Right lobe of liver (tissue), 4 donors: ENCODE measurements at regions not wholly inside any gene's neighbourhood (a gene's known extent, or its start where the extent isn't known, plus 50 kb on each side); places are given as distances from the start of the nearest gene placed in this dataset.
"Not testable (repeated sequence)": the region's sequence is repeated elsewhere in the genome, so short reads cannot be mapped to it uniquely, and the experiment has no call there.

Experiments used
- POLR2A ChIP-seq: fragments of 450-650 bp; IDR thresholded peaks from one replicate; pipeline ENCODE4 v1.6.1; 2017; ENCODE audit warnings: antibody characterized with exemption, mild to moderate bottlenecking
- TF ChIP-seq, protein P1 (sequence below), 4 donors: fragments of 200-600 bp in 3 of 4; fragments of 450-650 bp in 1 of 4; IDR thresholded peaks; one replicate each; pipeline versions ENCODE4 v1.5.1 to v1.8.0; 2016 to 2022; ENCODE audit warnings: antibody characterized with exemption in 4 of 4, mild to moderate bottlenecking in 2 of 4
- donor health status: DM: no; HTN: no; CAD: no.
- donor health status: DM: no; HTN: no; CAD: no.
- donor health status: DM: no; HTN: yes; CAD: no.

DNA sequence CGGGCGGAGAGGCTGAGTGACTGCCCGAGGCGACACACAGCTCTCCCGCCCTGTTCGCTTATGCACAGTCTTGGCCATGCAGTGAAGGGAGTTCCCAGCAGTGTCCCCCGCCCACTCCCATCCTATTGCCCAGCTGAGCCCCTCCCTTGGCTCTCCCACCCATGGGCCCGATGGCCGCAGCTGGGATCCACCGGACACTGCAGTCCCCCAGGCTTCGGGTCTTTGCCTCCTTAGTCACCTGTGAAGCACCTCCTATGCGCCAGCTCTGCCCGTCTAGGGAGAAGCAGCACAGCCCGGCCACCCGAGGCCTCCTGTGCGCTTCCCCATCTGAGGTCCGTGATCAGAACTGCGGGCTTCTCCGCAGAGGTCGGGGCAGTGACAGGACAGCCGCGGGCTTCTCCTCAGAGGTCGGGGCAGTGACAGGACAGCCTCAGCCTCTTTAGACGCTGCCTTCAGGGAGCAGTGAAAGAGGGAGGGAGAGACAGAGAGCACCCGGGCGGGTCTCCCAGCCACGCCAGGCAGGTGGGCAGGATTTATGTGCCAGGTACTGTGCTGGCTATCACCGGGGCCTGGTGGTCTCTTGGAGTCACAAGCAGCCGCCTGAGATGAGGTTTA lies 143.1 kb downstream of the LAT start:
- TF ChIP-seq, protein P1, sequence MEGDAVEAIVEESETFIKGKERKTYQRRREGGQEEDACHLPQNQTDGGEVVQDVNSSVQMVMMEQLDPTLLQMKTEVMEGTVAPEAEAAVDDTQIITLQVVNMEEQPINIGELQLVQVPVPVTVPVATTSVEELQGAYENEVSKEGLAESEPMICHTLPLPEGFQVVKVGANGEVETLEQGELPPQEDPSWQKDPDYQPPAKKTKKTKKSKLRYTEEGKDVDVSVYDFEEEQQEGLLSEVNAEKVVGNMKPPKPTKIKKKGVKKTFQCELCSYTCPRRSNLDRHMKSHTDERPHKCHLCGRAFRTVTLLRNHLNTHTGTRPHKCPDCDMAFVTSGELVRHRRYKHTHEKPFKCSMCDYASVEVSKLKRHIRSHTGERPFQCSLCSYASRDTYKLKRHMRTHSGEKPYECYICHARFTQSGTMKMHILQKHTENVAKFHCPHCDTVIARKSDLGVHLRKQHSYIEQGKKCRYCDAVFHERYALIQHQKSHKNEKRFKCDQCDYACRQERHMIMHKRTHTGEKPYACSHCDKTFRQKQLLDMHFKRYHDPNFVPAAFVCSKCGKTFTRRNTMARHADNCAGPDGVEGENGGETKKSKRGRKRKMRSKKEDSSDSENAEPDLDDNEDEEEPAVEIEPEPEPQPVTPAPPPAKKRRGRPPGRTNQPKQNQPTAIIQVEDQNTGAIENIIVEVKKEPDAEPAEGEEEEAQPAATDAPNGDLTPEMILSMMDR (IDR thresholded peaks at IDR 0.05), result not testable (repeated sequence)
- TF ChIP-seq POLR2A, result not testable (repeated sequence)
